ENCODE measurements at regions not wholly inside any gene's neighbourhood (a gene's known extent, or its start where the extent isn't known, plus 50 kb on each side); places are given as distances from the start of the nearest gene placed in this dataset.

DNA sequence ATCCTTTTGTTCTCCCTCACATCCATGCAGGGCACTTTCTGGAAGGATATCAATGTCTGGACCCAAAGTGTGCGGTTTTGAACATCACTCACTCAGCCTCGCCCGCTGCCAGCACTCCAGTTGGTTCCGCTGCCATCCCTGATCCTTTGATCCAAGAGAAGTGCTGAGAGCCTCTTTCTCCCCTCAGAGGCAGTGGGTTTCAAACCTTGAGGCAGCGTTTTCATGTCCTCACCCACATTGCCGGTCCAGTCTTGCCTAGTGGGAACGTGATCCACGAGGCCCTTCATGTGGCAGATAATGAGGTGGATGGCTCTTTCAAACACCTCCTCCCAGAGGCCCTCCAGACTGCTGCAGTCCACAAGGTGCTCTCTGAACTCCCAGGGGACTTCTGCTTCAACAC lies 122.2 kb downstream of the ACTL8 start:
- H3K4me3 Mint-ChIP-seq (ENCODE audit: unreplicated experiment), result no peak overlapping the region
- no peaks in the 10 kb centered on the region for H3K9me3 Mint-ChIP-seq (ENCODE audit: unreplicated experiment)
- no peak overlapping the region for H3K27ac Mint-ChIP-seq (ENCODE audit: unreplicated experiment)
- no peak for DNase-seq (ENCODE audit: extremely low spot score, unreplicated experiment)
- TF ChIP-seq, protein P1, sequence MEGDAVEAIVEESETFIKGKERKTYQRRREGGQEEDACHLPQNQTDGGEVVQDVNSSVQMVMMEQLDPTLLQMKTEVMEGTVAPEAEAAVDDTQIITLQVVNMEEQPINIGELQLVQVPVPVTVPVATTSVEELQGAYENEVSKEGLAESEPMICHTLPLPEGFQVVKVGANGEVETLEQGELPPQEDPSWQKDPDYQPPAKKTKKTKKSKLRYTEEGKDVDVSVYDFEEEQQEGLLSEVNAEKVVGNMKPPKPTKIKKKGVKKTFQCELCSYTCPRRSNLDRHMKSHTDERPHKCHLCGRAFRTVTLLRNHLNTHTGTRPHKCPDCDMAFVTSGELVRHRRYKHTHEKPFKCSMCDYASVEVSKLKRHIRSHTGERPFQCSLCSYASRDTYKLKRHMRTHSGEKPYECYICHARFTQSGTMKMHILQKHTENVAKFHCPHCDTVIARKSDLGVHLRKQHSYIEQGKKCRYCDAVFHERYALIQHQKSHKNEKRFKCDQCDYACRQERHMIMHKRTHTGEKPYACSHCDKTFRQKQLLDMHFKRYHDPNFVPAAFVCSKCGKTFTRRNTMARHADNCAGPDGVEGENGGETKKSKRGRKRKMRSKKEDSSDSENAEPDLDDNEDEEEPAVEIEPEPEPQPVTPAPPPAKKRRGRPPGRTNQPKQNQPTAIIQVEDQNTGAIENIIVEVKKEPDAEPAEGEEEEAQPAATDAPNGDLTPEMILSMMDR (IDR thresholded peaks at IDR 0.05), result no peak
- no peaks in the 10 kb centered on the region for H3K27me3 Mint-ChIP-seq (ENCODE audit: unreplicated experiment)
- H3K4me1 Mint-ChIP-seq (ENCODE audit: unreplicated experiment), result peaks cover 14% of the 10 kb centered on the region
- no peaks in the 10 kb centered on the region for H3K36me3 Mint-ChIP-seq (ENCODE audit: unreplicated experiment)

DNA sequence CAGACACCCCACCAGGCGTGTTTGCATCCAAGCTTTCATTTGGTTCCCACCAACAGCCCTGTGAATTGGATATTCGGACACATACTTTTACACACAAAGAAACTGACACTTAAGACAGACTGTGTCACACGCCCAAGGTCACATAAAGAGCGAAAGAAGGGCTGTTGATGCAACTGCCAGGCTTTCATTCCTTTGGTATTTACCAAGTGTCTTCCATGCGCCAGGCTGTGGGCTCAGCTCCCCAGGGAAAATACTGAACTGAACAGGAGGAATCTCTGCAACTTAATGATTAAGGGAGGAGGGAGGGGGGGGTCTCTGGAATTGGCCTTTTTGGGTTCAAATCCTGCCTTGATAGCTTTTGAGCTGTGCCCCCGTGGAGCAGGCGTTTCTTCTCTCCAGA lies 122.8 kb downstream of the ACTL8 start:
- H3K9me3 Mint-ChIP-seq (ENCODE audit: unreplicated experiment), result no peaks in the 10 kb centered on the region
- no peaks in the 10 kb centered on the region for H3K27me3 Mint-ChIP-seq (ENCODE audit: unreplicated experiment)
- H3K4me3 Mint-ChIP-seq (ENCODE audit: unreplicated experiment), result no peak overlapping the region
- no peak for DNase-seq (ENCODE audit: extremely low spot score, unreplicated experiment)
- H3K4me1 Mint-ChIP-seq (ENCODE audit: unreplicated experiment), result peaks cover 14% of the 10 kb centered on the region
- H3K27ac Mint-ChIP-seq (ENCODE audit: unreplicated experiment), result no peak overlapping the region
- no peaks in the 10 kb centered on the region for H3K36me3 Mint-ChIP-seq (ENCODE audit: unreplicated experiment)
- TF ChIP-seq, protein P1 (IDR thresholded peaks at IDR 0.05), result no peak

DNA sequence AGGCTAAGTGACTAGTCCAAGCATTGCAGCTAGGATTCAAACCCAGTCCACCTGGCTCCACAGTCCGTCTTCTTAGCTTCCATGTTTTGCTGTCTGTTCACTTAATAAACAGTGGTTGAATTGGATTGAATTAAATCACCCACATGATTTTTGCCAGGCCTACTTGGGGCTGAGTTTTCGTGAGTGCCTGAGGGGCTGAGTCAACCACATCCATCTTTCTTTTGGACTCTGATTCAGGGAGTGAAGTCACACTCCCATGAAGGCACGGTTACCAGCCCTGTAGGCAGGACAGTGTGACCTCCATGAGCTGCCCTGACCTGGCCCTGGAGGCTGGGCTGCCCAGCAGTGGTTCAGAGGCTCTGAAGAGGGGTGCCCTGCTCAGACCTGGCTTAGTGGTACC lies 123.7 kb downstream of the ACTL8 start:
- H3K27ac Mint-ChIP-seq (ENCODE audit: unreplicated experiment), result no peak overlapping the region
- DNase-seq (ENCODE audit: extremely low spot score, unreplicated experiment), result no peak
- H3K4me3 Mint-ChIP-seq (ENCODE audit: unreplicated experiment), result no peak overlapping the region

DNA sequence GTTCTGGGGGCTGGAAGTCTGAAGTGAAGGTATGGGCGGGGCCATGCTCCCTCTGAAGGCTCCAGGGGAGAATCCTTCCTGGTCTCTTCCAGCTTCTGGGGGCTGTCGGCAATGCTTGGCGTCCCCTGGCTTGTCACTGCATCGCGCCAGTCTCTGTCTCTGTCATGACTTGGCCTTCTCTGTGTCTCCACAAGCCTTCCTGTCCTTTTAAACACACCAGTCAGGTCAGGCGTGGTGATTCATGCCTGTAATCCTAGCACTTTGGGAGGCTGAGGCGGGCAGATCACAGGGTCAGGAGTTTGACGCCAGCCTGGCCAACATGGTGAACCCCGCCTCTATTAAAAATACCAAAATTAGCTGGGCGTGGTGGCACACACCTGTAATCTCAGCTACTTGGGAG lies 125.3 kb downstream of the ACTL8 start:
- H3K27ac Mint-ChIP-seq (ENCODE audit: unreplicated experiment), result no peak overlapping the region
- TF ChIP-seq, protein P1 (IDR thresholded peaks at IDR 0.05), result no peak
- H3K36me3 Mint-ChIP-seq (ENCODE audit: unreplicated experiment), result no peaks in the 10 kb centered on the region

More for the DNA sequence above, 123.7 kb downstream of the ACTL8 start:
- no peaks in the 10 kb centered on the region for H3K36me3 Mint-ChIP-seq (ENCODE audit: unreplicated experiment)
- H3K27me3 Mint-ChIP-seq (ENCODE audit: unreplicated experiment), result no peaks in the 10 kb centered on the region
- TF ChIP-seq, protein P1 (IDR thresholded peaks at IDR 0.05), result no peak
- H3K4me1 Mint-ChIP-seq (ENCODE audit: unreplicated experiment), result peaks cover 14% of the 10 kb centered on the region
- H3K9me3 Mint-ChIP-seq (ENCODE audit: unreplicated experiment), result no peaks in the 10 kb centered on the region

DNA sequence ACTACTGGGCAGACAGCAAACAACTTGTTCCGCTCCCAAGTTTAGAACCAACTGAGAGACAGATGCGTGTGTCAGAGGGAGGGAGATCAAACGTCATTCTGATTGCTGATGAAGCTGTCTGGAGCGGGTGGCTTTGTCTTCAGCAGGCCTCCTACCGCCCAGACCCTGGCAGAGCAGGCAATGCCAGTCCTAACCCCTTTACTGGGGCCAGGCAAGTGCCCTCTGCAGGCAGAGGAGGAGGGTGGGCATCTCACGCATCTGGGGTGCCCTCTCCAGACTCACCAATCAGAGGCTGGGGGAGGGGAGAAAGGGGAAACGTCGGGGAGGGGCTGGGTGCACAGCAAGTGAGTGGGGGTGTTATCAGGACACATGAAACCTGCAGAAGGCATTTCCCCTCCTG lies 126.6 kb downstream of the ACTL8 start:
- no peaks in the 10 kb centered on the region for H3K27me3 Mint-ChIP-seq (ENCODE audit: unreplicated experiment)
- H3K36me3 Mint-ChIP-seq (ENCODE audit: unreplicated experiment), result no peaks in the 10 kb centered on the region
- no peaks in the 10 kb centered on the region for H3K4me1 Mint-ChIP-seq (ENCODE audit: unreplicated experiment)
- no peak overlapping the region for H3K27ac Mint-ChIP-seq (ENCODE audit: unreplicated experiment)
- no peaks in the 10 kb centered on the region for H3K9me3 Mint-ChIP-seq (ENCODE audit: unreplicated experiment)
- TF ChIP-seq, protein P1 (IDR thresholded peaks at IDR 0.05), result no peak
- DNase-seq (ENCODE audit: extremely low spot score, unreplicated experiment), result no peak
- H3K4me3 Mint-ChIP-seq (ENCODE audit: unreplicated experiment), result no peak overlapping the region

More for the DNA sequence above, 125.3 kb downstream of the ACTL8 start:
- peaks cover 1% of the 10 kb centered on the region for H3K4me1 Mint-ChIP-seq (ENCODE audit: unreplicated experiment)
- no peaks in the 10 kb centered on the region for H3K9me3 Mint-ChIP-seq (ENCODE audit: unreplicated experiment)
- H3K27me3 Mint-ChIP-seq (ENCODE audit: unreplicated experiment), result no peaks in the 10 kb centered on the region
- H3K4me3 Mint-ChIP-seq (ENCODE audit: unreplicated experiment), result no peak overlapping the region
- DNase-seq (ENCODE audit: extremely low spot score, unreplicated experiment), result no peak
